ENCODE measurements at regions not wholly inside any gene's neighbourhood (a gene's known extent, or its start where the extent isn't known, plus 50 kb on each side); places are given as distances from the start of the nearest gene placed in this dataset.

DNA sequence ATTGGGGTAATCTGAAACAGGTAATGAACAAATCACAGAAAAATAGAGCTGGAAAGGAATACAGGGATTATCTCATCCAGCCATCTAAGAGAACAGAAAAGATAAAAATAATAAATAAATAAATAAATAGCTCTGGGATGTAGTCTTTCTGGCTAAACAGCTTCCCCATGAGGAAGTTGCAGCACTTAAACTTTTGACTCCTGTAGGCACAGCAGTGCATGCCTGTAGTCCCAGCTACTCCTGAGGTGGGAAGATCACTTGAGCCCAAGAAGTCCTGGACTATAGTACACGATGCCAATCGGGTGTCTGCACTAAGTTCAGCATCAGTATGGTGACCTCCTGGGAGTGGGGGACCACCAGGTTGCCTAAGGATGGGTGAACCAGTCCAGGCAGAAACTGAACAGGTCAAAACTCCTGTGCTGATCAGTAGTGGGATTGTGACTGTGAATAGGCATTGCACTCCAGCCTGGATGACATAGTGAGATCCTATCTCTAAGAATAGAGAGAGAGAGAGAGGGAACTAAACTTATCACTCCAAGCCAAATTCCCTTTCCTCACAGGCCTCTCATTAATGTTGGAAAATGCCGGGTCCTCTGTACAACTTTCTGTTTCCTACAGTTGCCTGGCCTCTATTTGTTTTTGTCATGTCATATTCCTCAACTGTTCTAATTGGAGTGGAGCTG lies 61.7 kb upstream of the CDK13 start:
- no peaks in the 10 kb centered on the region for H3K9me2 ChIP-seq (ENCODE audit: low read depth, low read length)
- H3F3A ChIP-seq (ENCODE audit: insufficient read depth, low read length), result no peaks in the 10 kb centered on the region
- no peak overlapping the region for H3K9ac ChIP-seq (ENCODE audit: low read length)
- no peak overlapping the region for H2AFZ ChIP-seq (ENCODE audit: low read length)
- H3K4me1 ChIP-seq (ENCODE audit: insufficient read depth, low read length, severe bottlenecking), result no peaks in the 10 kb centered on the region
- no peak overlapping the region for H3K4me2 ChIP-seq (ENCODE audit: low read length)
- no peaks in the 10 kb centered on the region for H3K36me3 ChIP-seq (ENCODE audit: insufficient read depth, low read length)
- no peak overlapping the region for H3K4me3 ChIP-seq (ENCODE audit: low read depth, low read length, poor library complexity, severe bottlenecking)
- H4K20me1 ChIP-seq (ENCODE audit: insufficient read depth, low read length), result no peaks in the 10 kb centered on the region
- H3K79me2 ChIP-seq (ENCODE audit: insufficient read depth, low read length), result no peaks in the 10 kb centered on the region
- TF ChIP-seq CTCF (IDR thresholded peaks at IDR 0.05; ENCODE audit: low read length) (no peak), EZH2 (IDR thresholded peaks at IDR 0.05; ENCODE audit: borderline replicate concordance, low read length) (no peak)
- H3K9me3 ChIP-seq (ENCODE audit: low read length), result no peaks in the 10 kb centered on the region
- no peak overlapping the region for H3K27ac ChIP-seq (ENCODE audit: low read depth, low read length, poor library complexity, severe bottlenecking)
- H3K27me3 ChIP-seq (ENCODE audit: insufficient read depth, low read length), result no peaks in the 10 kb centered on the region

DNA sequence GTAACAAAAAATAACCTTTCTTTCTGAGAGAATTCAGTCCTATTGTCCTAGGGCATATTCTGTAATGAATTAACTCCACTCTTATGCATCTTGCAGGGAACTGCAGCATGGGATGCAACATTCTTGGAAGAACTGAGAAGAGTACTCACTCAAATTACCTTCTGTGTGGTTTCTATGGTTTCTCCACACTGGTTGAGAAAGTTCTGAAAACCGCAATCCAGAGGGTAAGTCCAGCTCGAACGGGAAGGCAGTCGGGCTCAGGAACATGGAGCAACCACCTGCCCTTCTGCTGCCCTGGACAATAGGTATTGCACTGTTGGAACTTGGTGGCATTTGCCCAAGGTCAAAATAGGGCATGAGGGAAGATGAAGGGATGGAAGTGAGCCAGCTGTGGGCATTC lies 59.6 kb upstream of the CDK13 start:
- Histone ChIP-seq H3K9me2 (ENCODE audit: low read depth, low read length) (no peaks in the 10 kb centered on the region), H3K36me3 (ENCODE audit: insufficient read depth, low read length) (no peaks in the 10 kb centered on the region), H2AFZ (ENCODE audit: low read length) (no peak overlapping the region), H3K79me2 (ENCODE audit: insufficient read depth, low read length) (no peaks in the 10 kb centered on the region), H4K20me1 (ENCODE audit: insufficient read depth, low read length) (no peaks in the 10 kb centered on the region), H3K27ac (ENCODE audit: low read depth, low read length, poor library complexity, severe bottlenecking) (no peak overlapping the region), H3K9me3 (ENCODE audit: low read length) (no peaks in the 10 kb centered on the region), H3K4me1 (ENCODE audit: insufficient read depth, low read length, severe bottlenecking) (no peaks in the 10 kb centered on the region), H3K9ac (ENCODE audit: low read length) (no peak overlapping the region), H3K27me3 (ENCODE audit: insufficient read depth, low read length) (no peaks in the 10 kb centered on the region), H3K4me2 (ENCODE audit: low read length) (no peak overlapping the region), H3F3A (ENCODE audit: insufficient read depth, low read length) (no peaks in the 10 kb centered on the region), H3K4me3 (ENCODE audit: low read depth, low read length, poor library complexity, severe bottlenecking) (no peak overlapping the region)
- TF ChIP-seq EZH2 (IDR thresholded peaks at IDR 0.05; ENCODE audit: borderline replicate concordance, low read length) (no peak), CTCF (IDR thresholded peaks at IDR 0.05; ENCODE audit: low read length) (no peak)

DNA sequence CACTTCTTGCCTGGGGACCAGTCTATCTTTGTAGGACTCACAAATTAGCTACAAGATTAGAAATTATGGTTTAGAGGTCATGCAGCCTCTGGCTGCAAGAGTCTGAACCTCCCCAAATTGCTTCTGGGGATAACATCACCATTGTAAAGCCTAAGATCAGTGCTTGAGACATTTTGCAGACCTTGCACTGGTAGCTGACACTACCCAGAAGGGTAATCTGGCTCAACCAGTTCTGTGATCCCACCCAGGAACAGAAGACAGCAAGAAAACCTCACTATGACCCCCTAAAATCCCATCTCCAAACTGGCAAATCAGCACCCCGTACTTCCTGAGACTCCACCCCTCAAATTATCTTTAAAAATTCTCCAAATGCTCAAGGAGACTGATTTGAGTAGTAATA lies 58.2 kb upstream of the CDK13 start:
- H3K36me3 ChIP-seq (ENCODE audit: insufficient read depth, low read length), result no peaks in the 10 kb centered on the region
- H3K9me3 ChIP-seq (ENCODE audit: low read length), result no peaks in the 10 kb centered on the region
- H3K27me3 ChIP-seq (ENCODE audit: insufficient read depth, low read length), result no peaks in the 10 kb centered on the region
- H3K4me2 ChIP-seq (ENCODE audit: low read length), result no peak overlapping the region
- H3K27ac ChIP-seq (ENCODE audit: low read depth, low read length, poor library complexity, severe bottlenecking), result no peak overlapping the region
- TF ChIP-seq EZH2 (IDR thresholded peaks at IDR 0.05; ENCODE audit: borderline replicate concordance, low read length), result no peak
- no peak for TF ChIP-seq CTCF (IDR thresholded peaks at IDR 0.05; ENCODE audit: low read length)
- H3F3A ChIP-seq (ENCODE audit: insufficient read depth, low read length), result no peaks in the 10 kb centered on the region
- no peak overlapping the region for H2AFZ ChIP-seq (ENCODE audit: low read length)
- no peaks in the 10 kb centered on the region for H3K79me2 ChIP-seq (ENCODE audit: insufficient read depth, low read length)
- no peak overlapping the region for H3K9ac ChIP-seq (ENCODE audit: low read length)
- no peaks in the 10 kb centered on the region for H3K4me1 ChIP-seq (ENCODE audit: insufficient read depth, low read length, severe bottlenecking)
- no peaks in the 10 kb centered on the region for H3K9me2 ChIP-seq (ENCODE audit: low read depth, low read length)
- H4K20me1 ChIP-seq (ENCODE audit: insufficient read depth, low read length), result no peaks in the 10 kb centered on the region
- no peak overlapping the region for H3K4me3 ChIP-seq (ENCODE audit: low read depth, low read length, poor library complexity, severe bottlenecking)

Measured in OCI-LY1 (cell line).